NCI-H1436 (cell line): ENCODE measurements at regions not wholly inside any gene's neighbourhood (a gene's known extent, or its start where the extent isn't known, plus 50 kb on each side); places are given as distances from the start of the nearest gene placed in this dataset.
"Not testable (repeated sequence)": the region's sequence is repeated elsewhere in the genome, so short reads cannot be mapped to it uniquely, and the experiment has no call there.

Experiments used
- DNase-seq: peaks from one replicate; lab custom pipeline; 2025; lab: John Stamatoyannopoulos, UW

DNA sequence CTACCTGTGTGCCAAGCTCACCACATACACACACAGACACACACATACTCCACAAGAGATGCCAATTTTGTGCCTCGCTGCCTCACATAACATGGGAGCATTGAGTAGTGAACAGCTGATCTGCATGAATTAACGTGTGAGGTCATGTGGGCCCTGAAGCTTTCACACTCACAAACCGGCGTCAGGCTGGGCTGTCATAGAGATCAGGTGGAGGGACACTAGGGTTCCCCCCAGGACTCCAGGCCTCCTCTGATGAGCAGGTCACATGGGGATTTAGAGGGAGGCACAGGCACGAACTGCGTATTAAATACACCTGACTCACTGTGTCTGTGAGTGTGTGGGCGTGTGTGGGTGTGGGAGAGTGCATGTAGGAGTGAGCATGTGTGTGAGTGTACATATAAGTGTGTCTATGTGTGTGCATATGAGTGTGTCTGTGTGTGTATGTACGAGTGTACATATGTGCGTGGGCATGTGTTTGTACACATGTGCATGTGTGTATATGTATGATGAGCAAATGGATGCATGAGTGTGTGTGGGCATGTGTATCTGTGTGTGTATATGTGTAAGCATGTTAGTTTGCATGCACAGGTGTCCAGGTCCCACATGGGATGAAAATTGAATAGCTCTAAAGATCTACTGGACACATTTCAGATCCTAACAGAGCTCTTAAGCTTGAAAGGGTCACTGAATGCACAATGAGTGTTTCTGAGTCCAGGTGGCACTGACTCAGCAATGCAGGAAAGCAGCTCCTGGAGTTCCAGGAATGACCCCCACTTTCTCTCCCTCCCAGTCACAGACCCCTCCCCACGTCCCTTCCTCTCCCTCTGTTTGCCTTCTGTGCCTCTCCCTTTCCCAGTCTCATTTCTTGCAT lies 336.6 kb downstream of the PREX1 start:
- no peak for DNase-seq

DNA sequence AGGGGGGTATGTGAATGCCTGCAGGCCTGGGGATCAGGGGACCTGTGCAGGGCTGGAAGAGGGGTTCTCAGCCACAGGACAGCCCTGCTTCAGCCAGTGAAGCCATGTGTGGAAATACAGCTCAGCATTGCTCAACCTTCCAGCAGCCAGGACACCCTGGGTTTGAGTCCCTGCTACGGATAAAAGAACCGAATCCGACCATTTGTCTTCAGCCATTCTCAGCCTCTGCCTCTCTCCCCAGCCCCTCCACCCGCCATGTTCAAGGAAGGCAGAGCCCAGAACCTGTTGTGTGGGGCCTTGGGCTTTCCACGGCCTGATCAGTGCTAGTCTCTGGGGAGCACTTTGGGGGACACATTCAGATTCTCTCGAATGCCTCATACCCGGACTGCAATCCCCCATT lies 337.5 kb downstream of the PREX1 start:
- DNase-seq, result not testable (repeated sequence)

DNA sequence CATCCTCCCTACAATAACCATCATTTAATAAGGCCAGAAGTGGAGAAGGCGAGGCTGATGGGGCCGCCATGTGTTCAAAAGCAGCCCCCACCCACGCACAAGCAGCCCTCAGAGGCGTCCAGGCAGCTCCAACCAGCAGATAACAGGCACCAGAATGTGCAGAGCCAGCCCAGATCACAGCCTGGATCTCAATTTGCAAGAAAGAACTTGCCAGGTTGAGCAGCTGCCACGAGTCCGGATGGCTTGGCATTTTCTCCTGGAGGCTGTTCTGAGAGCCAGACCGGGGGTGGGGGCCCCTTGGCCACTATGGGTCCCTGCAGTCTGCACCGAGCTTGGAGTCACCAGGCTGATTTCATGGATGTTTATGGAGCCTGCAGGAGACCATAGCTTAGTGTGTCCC lies 338.1 kb downstream of the PREX1 start:
- no peak for DNase-seq

DNA sequence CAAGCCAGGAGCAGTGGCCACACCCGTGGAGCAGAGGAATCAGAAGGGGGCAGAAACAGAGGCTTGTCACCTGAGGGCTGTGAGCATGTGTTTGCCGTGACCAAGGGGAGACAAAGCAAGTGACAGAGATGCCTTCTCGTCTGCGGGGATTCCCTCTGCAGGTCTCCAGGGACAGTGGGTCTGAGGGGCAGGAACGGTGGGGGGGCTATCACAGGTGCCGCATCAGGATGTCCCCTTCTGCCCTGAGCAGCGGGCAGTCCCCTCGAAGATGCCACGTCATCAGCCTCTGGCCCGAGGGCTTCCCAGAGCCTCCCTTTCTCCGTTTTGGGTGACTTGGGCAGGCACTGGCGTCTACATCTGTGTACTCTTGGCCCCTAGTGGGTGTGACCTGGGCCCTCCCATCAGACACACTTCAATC lies 338.7 kb downstream of the PREX1 start:
- no peak for DNase-seq

DNA sequence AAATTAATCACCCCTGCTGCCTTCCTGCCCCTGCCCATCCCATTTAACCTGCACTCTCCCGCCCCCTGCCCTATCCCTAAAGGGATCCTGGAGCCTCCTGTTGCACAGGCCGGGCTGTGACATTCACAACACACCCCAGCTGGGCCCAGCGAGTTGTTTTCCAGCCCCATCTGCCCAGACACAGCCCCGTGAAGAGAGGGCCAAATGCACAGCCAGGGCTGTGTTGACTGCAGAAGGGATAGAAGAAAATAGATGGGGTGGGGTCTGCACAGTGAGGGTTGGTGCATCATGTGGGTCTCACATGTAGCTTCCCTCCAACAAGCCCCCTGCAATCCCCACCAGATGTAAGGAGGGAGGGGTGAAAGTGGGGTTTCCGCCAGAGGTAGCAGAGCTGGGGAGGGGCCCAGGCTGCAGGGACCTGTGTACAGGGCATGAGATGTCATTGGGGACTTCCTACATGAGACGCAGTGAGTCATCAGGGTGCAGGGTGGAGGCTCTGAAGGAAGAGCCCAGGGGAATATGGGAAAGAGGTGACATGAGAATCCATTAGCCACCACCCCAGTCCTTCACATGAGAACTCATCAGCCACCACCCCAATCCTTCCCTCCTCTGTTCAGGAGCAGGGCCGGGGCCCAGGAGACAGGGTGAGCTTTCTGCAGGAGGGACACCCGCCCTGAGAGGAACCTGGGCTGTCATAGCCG lies 339.3 kb downstream of the PREX1 start:
- DNase-seq, result not testable (repeated sequence)

DNA sequence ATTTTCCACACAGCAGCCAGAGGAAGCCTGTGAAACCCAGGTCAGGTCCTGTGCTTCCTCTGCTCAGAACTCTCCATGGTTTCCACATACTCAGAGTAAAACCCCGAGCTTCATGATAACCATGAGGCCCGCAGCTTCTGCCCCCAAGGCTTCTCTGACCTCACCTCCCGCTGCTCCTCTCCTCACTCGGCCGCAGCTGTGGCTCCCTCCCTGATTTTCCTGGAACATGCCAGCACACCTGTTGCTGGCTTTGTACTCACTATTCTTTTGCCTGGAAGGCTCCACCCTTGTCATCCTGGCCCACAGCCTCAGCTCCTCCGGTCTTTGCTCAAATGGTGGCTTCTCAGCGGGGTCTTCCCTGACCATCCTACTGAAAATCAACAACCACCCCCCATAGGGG lies 341.7 kb downstream of the PREX1 start:
- DNase-seq, result no peak

DNA sequence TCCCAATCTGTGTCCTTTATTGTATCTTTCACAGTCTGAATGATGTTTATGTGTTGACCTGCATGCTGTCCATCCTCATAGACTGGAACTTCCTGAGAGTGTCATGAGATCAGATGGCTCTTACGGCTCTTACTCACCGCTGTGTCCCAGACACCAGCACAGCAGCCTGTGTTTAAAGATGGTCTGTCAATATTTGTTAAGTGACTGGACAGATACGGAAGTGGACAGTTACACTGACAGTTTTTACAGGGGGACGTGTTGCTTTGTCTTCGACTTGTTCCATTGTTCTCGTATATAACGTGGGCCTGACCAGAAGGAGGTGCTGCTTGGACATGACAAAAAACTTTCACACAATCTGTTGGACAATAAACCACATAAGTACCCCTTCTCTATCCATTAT lies 342.6 kb downstream of the PREX1 start:
- DNase-seq, result not testable (repeated sequence)

DNA sequence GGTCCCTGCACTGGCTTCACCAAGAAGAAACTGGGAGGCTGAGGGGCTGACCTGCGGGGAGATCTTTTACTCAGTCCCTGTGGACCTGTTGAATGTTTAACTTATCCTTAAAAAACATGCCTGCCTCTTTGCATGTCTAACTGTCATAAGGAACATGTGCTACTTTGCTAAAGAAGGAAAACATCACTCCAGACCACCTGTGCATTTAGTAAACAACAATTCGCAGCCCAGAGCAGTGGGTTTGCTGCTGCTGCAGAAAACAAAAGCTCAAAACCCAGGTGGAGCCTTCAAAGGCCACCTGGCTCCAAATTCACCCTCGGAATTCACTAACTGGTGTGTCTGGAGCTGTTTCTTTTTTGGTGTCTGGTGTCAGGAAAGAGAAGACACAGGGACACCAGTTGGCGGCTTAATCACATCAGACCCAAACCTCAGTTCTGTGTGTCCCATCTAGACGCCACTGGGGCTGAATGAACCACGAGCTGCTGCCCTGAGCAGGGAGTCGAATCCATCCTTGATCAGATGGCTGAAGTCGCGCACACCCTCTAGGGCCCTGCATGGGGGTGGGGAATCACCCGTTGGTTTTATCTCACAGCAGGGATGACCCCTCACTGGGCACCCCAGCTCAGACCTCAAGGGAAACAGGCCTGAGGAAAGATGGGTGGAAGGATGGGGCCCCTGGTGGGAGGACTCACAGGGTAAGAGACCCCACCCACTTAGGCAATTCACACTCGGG lies 344.3 kb downstream of the PREX1 start:
- no peak for DNase-seq

DNA sequence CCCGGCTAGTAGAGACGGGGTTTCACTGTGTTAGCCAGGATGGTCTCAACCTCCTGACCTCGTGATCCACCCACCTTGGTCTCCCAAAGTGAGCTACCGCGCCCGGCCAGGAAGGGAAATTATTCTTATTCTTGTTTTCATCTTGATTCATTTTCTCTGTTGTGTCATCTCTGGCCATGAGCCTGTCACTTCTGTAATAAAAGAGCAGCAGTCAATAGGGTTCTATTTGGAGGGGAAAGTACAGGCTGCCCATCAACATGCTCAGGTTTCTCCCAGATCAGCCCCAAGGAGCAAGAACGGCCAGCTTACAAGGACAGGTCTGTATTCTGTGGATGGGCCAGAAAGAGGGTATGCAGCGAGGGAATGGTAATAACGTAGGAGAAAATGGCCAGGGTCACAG lies 345.0 kb downstream of the PREX1 start:
- no peak for DNase-seq

DNA sequence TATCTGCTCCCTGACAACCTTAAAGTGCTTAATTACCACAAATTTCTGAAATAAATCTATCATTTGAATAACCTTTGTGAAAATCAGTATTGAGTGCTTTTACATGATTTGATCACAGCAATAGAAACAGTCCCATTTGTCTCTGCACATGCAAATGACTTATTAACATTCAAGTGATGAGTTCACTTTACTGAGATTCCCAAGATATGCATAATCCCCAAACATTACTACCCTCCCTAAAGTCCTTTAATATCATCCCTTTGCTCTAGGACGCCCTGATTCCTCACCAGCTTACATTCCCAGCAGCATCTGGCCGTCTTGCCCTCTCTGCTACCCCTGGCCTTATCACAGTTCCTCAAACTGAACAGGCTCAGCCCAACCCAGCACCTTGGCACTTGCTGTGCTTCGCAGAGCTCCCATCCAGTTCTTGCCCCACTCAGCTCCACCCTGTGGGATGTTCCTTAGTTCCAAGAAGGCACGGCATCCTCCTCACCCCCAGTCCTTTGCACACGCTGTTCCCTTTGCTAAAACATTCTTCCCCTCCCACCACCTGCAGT lies 347.5 kb downstream of the PREX1 start:
- no peak for DNase-seq

DNA sequence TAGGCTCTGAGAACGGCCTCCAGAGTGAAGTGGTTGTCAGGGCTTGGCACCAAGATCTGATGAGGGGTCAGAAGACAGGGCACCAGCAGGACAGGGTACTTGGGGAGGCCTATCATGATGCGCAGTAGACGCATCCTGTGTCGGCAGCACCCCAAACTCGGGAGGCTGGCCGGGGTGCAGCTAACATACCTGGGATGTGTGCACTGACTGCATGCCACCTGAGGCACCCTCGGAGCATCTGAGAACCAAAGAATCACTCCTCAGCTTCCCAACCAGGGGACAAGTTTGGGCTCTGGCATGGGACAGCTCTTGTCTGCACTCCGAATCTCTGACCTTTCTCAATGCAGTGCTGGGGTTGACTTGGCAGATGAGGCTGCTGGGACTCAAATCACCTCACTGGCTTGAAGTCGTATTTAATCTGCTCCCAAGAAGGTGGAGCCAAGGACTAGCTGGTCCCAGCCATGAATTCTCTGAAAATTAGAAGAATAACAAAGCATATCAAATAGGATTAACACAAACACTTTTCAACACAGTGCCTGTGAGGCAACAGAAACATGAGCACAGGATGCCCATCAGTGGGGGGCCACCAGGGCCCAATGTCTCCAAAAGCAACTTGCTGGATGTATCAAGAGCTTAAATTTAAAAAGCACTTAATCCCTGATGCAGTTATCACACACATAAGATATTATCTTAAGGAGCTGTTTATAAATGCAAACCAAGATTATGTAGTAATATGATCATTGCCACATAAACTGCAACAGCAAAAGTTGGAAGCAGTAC lies 348.8 kb downstream of the PREX1 start:
- DNase-seq, result no peak

DNA sequence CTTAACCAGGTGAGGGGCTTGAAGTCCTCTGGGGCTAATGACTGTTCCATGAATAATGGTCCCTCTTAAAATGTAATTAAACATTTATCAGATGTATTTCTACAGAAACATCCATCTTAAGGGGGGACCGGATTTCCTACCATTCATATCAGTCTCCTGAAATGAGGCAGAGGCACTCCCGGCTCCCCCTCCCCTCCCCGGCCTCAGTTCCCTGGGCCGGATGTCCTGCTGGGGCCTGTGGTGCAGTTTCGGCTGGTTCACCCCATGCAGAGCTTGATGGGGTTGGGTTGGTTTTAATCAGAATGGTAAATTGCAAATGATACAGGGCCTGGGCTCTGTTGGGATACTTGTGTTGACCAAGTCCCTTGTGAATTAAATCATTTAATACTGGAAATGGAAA lies 349.4 kb downstream of the PREX1 start:
- DNase-seq, result no peak

DNA sequence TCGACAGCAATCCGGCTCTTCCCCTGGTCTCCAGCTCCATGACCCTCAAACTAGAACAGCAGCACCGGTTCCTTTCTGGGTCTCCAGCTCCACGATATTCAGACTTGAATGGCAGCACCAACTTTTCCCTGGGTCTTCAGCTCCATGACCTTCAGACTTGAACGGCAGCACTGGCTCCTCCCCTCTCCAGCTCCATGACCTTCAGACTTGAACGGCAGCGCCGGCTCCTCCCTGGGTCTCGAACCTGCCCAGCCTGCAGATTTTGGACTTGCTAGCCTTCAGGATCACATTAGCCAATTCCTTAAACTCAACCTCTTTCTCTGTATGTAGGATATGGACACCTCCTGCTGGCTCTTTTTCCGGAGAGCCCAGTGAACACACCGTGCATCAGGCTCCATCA lies 350.9 kb downstream of the PREX1 start:
- no peak for DNase-seq

DNA sequence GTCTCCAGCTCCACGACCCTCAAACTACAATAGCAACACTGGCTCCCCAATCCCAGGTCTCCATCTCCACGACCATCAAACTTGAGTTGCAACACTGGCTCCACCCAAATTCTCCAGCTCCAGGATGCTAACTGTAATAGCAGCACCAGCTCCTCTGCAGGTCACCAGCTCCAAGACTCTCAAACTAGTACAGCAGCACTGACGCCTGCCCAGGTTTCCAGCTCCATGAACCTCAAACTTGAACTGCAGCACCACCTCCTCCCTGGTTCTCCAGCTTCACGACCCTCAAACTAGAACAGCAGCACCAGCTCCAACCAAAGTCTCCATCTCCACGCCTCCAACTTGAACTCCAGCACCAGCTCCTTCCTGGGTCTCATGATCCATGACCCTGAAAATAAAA lies 353.8 kb downstream of the PREX1 start:
- DNase-seq, result no peak

DNA sequence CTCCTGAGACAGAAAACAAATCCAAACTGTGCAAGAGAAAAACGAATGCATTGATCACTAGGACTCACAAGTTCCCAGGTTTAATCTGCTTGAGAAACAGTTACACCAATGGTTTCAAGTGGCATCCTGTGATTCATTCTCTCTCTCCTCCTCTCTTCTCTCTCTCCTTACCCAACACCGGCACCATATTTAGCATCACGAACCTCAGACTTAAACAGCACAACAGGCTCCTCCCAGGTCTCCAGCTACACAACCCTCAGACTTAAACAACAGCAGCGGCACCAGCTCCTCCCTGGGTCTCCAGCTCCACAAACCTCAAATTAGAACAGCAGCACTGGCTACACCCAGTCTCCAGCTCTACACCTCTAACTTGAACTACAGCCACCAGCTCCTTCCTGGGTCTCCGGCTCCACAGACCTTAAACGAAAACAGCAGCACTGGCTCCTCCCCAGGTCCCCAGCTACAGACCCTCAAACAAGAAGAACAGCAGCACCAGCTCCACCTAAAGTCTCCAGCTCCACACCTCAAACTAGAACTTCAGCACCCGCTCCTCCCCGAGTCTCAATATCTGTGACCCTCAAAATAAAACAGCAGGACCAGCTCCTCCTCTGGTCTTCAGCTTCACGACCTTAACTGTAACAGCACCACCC lies 355.9 kb downstream of the PREX1 start:
- DNase-seq, result no peak

DNA sequence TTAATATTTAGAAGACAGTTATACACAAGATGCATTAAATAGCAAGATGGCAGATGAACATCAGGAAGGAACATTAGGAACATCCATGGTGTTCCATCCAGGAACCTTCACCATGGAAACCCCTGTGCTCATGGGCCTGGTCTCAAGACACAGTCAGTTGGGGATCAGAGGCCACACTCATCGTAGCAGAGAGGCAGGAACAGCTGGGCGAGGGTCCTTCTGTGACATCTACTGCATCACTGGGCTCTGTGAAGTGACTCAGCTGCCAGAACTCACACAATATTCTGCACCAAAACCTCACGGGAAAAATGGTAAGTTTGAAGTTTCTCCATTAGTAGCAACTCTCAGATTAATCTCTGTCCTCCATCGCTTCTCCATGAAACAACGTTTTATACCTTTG lies 356.6 kb downstream of the PREX1 start:
- DNase-seq, result no peak

DNA sequence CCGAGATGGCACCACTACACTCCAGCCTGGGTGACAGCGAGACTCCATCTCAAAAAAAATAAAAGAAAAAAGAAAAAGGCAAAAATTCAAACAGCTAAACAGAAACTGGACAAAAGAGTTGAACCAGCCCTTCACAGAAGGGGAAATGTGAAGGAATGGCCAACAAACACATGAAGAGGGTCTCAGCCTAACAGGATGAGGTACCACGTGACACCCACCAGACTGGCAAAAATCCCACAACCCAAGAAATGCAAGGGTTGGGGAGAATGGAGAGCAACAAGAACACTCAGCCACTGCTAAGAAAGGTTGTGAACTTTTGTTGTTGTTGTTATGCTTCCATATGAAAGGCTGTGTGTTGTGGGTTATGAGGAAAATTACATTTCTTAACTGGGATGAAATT lies 357.7 kb downstream of the PREX1 start:
- DNase-seq, result no peak

DNA sequence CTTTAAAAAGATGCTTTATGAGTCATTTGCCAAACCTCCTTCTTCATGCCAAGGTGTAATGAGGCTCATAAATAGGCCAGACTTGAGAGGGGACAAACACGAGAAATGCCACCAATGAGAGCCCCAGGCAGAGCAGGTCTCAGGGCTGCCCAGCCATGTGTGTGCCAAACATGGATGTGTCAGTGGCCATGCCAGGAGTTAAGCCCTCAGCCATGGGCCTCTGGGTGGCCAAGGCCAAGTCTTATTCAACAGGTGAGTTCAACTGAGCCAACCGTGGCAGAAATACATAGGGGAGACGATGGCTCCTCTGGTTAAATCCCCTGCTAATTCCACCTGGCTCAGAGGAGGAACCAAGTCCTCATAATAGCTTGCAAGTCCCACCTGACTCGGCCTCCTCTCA lies 358.8 kb downstream of the PREX1 start:
- no peak for DNase-seq

DNA sequence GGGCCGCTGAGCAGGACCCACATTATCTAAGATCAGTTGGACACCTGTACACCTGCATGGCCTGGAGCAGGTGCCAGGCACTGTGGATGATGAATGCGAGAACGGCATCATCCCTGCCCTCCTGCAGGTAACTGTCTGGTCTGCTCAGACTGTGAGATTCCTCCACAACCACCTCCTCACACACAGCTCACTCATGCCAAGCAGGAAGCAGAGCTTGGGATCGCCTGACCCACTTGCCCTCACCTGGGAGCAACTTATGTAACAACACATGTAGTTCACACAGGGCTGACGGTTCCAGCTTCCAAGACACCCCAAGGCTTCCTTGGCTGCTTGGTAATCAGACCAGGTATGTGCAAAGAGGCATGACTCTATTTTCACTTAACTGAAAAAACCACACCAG lies 359.2 kb downstream of the PREX1 start:
- no peak for DNase-seq

DNA sequence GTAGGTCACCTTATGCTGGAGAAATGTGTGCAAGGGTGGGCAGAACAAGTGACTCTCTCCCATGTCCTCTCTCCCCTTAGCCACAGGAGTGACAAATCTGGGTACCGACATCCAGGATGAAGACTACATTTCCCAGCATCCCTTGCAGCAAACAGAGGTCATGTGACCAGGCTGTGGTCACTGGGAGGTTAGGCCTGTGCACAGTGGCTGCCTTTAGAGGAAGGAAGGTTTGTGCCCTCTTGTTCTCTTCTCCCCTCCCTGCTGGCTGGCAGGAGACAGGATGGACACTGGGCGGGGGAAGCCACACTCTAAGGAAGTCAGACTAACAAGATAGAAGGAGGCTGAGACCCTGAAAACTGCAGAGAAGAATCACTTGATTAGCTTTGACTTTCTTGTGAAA lies 360.2 kb downstream of the PREX1 start:
- DNase-seq, result no peak

DNA sequence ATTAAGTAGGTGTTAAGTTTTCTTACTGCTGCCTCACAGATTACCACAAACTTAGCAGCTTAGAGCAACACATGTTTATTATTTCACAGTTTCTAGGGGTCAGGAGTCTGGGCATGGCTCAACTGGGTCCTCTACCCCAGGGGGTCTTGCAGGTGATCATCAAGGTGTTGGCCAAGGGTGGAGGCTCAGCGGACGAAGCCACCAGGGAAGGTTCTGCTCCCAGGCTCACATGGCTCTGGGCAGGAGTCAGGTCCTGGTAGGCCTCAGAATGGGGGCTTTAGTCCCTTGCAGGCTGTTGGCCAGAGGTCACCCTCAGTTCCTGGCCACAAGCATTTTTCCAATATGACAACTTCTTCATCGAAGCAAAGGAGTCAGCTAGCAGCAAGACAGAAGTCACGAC lies 362.5 kb downstream of the PREX1 start:
- no peak for DNase-seq
